ENCODE measurements at regions not wholly inside any gene's neighbourhood (a gene's known extent, or its start where the extent isn't known, plus 50 kb on each side); places are given as distances from the start of the nearest gene placed in this dataset.

- Histone ChIP-seq H4K5ac (ENCODE audit: insufficient read length, low read depth, low read length) (no peak overlapping the region), H2BK20ac (ENCODE audit: low read depth, low read length, poor library complexity, severe bottlenecking) (no peak overlapping the region), H2AK5ac (ENCODE audit: insufficient read length, low read length) (no peak overlapping the region), H3K56ac (ENCODE audit: insufficient read length, low read depth, low read length) (no peak overlapping the region), H3T11ph (ENCODE audit: low read length) (no peak overlapping the region), H3K4me1 (ENCODE audit: insufficient read depth, low read length) (no peaks in the 10 kb centered on the region), H4K8ac (replicated peaks; ENCODE audit: insufficient read length, low read depth, low read length) (no peak overlapping the region), H3K18ac (ENCODE audit: insufficient read length, low read depth, low read length) (no peak overlapping the region), H3K27me3 (ENCODE audit: insufficient read depth, low read length) (no peaks in the 10 kb centered on the region), H3K4ac (ENCODE audit: low read depth, low read length) (no peak overlapping the region), H3K79me2 (ENCODE audit: insufficient read depth, low read length) (no peaks in the 10 kb centered on the region), H2BK120ac (ENCODE audit: low read depth, low read length, poor library complexity, severe bottlenecking) (no peak overlapping the region), H3K79me1 (ENCODE audit: insufficient read depth, low read depth, low read length, poor library complexity, severe bottlenecking) (no peaks in the 10 kb centered on the region), H4K91ac (ENCODE audit: insufficient read length, low read depth, low read length) (no peak overlapping the region), H4K20me1 (ENCODE audit: control insufficient read depth, insufficient read depth, insufficient read length) (no peaks in the 10 kb centered on the region), H3K14ac (ENCODE audit: insufficient read depth, low read length) (no peak overlapping the region), H3K23me2 (ENCODE audit: insufficient read length, low read depth, low read length, poor library complexity, severe bottlenecking) (no peaks in the 10 kb centered on the region), H3K23ac (ENCODE audit: insufficient read length, low read depth, low read length) (no peak overlapping the region), H2BK15ac (ENCODE audit: low read depth, low read length) (no peak overlapping the region), H2BK5ac (ENCODE audit: insufficient read length, low read length) (no peak overlapping the region), H3K27ac (ENCODE audit: insufficient read length, low read depth, low read length) (no peak overlapping the region), H3K9me3 (ENCODE audit: control insufficient read depth, low read depth, low read length) (no peaks in the 10 kb centered on the region), H2AFZ (ENCODE audit: low read length) (no peak overlapping the region), H3K4me2 (ENCODE audit: insufficient read depth, insufficient read length, low read length) (no peak overlapping the region), H2BK12ac (ENCODE audit: insufficient read length, low read depth, low read length) (no peak overlapping the region), H3K9ac (ENCODE audit: extremely low read depth, insufficient read length, low read length) (no peak overlapping the region)
- Mint-ChIP-seq H3K9me3 (no peaks in the 10 kb centered on the region; a peak in 1 of 5 replicates), H3K36me3 (ENCODE audit: insufficient read depth in 1 of 3, low read depth in 3 of 3) (no peaks in the 10 kb centered on the region), H3K4me3 (no peak overlapping the region), H3K4me1 (no peaks in the 10 kb centered on the region), H3K27me3 (ENCODE audit: low read depth) (no peaks in the 10 kb centered on the region), H3K27ac (no peak overlapping the region)
- TF ChIP-seq CTCF (conservative IDR thresholded peaks at IDR 0.05) = no peak
- no peak for DNase-seq
- no CpG with 5 or more reads among the region's 3 CpGs for WGBS (ENCODE audit: extremely low coverage, insufficient read length, low lambda C conversion rate)
Measured at GRCh38 chr14:62213516-62213915, 451.3 kb downstream of the SNAPC1 start.

All from H9 (cell line).